Anterior cingulate cortex (tissue), 58 donors: ENCODE measurements at regions not wholly inside any gene's neighbourhood (a gene's known extent, or its start where the extent isn't known, plus 50 kb on each side); places are given as distances from the start of the nearest gene placed in this dataset.

ENCODE experiments used
- DNase-seq, 58 donors: peaks; one replicate each; lab custom pipeline; 2025; lab: John Stamatoyannopoulos, UW

GRCh38 chr5:159452480-159453167, 122.3 kb upstream of the IL12B start:
- DNase-seq, result no peak

GRCh38 chr5:159453209-159453608, 122.9 kb upstream of the IL12B start:
- DNase-seq, result no peak

GRCh38 chr5:159456261-159456660, 126.0 kb upstream of the IL12B start:
- DNase-seq, result no peak

- DNase-seq, result no peak
These were observed 126.6 kb upstream of the IL12B start for GRCh38 chr5:159456722-159457465.

- no peak for DNase-seq
These were observed 128.0 kb upstream of the IL12B start for GRCh38 chr5:159458217-159458711.

GRCh38 chr5:159459132-159459627, 128.9 kb upstream of the IL12B start:
- DNase-seq, result no peak

- DNase-seq, result no peak
These were observed 129.8 kb upstream of the IL12B start for GRCh38 chr5:159459951-159460538.

- DNase-seq, result no peak
These were observed 133.5 kb upstream of the IL12B start for GRCh38 chr5:159463590-159464321.

GRCh38 chr5:159465604-159466003, 135.3 kb upstream of the IL12B start:
- DNase-seq, result no peak

GRCh38 chr5:159467666-159468065, 137.4 kb upstream of the IL12B start:
- DNase-seq, result no peak

GRCh38 chr5:159469496-159470372, 139.4 kb upstream of the IL12B start:
- no peak for DNase-seq

GRCh38 chr5:159471904-159472303, 141.6 kb upstream of the IL12B start:
- no peak for DNase-seq

GRCh38 chr5:159475026-159475425, 144.7 kb upstream of the IL12B start:
- DNase-seq, result no peak

- DNase-seq, result no peak
These were observed 148.7 kb upstream of the IL12B start for GRCh38 chr5:159478950-159479349.

- no peak for DNase-seq
These were observed 150.6 kb upstream of the IL12B start for GRCh38 chr5:159480849-159481248.

- no peak for DNase-seq
These were observed 151.5 kb upstream of the IL12B start for GRCh38 chr5:159481751-159482150.

- DNase-seq, result peak in 4 of 58 donors; percentile 9 to 38 (median 12)
These were observed 156.5 kb upstream of the IL12B start for GRCh38 chr5:159486836-159487235.

- DNase-seq, result no peak
These were observed 158.2 kb upstream of the IL12B start for GRCh38 chr5:159488516-159488915.

- no peak for DNase-seq
These were observed 159.5 kb upstream of the IL12B start for GRCh38 chr5:159489779-159490178.

- DNase-seq, result no peak
These were observed 160.2 kb upstream of the IL12B start for GRCh38 chr5:159490507-159490906.
